GM23248 (cell line): ENCODE measurements at regions not wholly inside any gene's neighbourhood (a gene's known extent, or its start where the extent isn't known, plus 50 kb on each side); places are given as distances from the start of the nearest gene placed in this dataset.

ENCODE experiments used
- EZH2 ChIP-seq: fragments of 200-600 bp; sonication (generic); IDR thresholded peaks from 2 replicates; pipeline ENCODE4 v1.6.1; 2018; ENCODE audit warnings: antibody characterized with exemption, mild to moderate bottlenecking; ENCODE audit not compliant: insufficient read depth, poor library complexity, severe bottlenecking
- EZH2phosphoT487 ChIP-seq: fragments of 200-600 bp; sonication (generic); IDR thresholded peaks from 2 replicates; pipeline ENCODE4 v1.6.1; 2018; ENCODE audit warnings: antibody characterized with exemption, moderate library complexity, mild to moderate bottlenecking, low read depth; ENCODE audit not compliant: insufficient read depth

DNA sequence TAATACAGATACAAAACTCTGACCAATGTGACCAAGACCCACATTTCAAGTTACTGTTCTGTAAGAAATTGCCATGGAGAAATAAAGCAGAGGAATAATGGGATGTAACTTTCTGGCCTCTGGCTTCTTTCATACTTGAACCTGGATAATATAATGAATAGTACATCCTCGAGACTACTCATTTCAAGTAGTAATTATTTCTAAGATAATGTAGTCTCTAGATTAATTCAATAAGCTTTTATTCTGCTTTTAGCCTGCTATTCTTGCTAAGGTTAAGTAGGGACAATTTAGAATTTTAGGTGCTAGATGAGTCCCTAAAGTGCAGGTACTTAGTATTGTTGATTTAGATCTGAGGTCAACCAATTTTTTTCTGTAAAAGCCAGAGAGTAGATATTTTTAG is 178.7 kb upstream of the IL15 start:
- TF ChIP-seq EZH2 = no peak
- TF ChIP-seq EZH2phosphoT487 = no peak
